ENCODE measurements at regions not wholly inside any gene's neighbourhood (a gene's known extent, or its start where the extent isn't known, plus 50 kb on each side); places are given as distances from the start of the nearest gene placed in this dataset.
"Not testable (repeated sequence)": the region's sequence is repeated elsewhere in the genome, so short reads cannot be mapped to it uniquely, and the experiment has no call there.

DNA sequence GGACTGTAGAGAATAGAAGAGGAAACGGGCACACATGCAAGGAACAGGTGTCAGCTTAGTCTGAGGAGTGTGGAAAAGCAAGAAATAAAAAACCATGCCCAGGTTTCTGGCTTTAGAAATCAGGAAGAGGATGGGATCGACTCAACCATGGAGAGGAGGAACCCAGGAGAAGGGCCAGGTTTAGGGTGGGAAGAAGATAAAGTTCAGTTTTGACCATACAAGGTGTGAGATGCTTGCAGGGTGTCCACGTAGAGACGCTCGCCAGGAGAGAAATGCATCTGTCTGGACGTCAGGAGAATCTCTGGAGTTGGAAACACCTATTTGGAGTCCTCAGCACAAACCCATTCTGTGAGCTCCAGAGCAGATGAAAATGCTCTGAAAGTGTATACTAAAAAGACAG lies 275.1 kb downstream of the CYRIA start:
- DNase-seq = no peak

DNA sequence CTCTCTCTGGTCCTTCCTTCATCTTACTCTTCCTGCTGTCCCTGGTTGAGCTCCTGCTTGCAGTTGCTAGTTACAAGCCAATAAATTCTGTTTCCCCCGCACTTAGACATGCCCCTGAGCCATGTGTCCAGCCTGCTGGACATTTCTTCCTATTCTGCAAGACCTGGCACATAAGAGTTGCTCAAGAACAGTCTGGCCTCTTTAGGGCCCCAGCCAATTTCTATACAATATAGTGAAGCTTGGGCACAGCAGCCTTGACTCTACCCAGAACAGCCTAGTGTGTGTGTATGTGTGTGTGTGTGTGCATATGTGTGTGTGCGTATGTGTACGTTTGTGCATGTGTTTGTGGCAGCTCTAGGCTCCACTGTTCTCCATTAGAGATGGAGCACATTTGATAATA lies 276.0 kb downstream of the CYRIA start:
- DNase-seq = no peak

DNA sequence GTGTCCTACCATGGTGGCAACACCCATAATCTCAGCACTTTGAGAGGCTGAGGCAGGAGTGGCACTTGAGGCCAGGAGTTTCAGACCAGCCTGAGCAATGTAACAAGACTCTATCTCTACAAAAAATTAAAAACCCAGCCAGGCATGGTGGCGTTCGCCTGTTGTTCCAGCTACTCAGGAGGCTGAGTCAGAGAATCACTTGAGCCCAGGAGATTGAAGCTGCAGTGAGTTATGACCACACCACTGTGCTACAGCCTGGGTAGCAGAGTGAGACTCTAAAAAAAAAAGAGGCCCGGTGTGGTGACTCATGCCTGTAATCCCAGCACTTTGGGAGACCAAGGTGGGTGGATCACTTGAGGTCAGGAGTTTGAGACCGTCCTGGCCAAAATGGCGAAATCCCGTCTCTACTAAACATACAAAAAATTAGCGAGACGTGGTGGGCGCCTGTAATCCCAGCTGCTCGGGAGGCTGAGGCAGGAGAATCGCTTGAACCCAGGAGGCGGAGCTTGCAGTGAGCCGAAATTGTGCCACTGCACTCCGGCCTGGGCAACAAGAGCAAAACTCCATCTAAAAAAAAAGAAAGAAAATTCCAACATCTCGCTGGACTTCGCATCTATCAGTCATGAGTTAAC lies 277.3 kb downstream of the CYRIA start:
- DNase-seq = not testable (repeated sequence)

DNA sequence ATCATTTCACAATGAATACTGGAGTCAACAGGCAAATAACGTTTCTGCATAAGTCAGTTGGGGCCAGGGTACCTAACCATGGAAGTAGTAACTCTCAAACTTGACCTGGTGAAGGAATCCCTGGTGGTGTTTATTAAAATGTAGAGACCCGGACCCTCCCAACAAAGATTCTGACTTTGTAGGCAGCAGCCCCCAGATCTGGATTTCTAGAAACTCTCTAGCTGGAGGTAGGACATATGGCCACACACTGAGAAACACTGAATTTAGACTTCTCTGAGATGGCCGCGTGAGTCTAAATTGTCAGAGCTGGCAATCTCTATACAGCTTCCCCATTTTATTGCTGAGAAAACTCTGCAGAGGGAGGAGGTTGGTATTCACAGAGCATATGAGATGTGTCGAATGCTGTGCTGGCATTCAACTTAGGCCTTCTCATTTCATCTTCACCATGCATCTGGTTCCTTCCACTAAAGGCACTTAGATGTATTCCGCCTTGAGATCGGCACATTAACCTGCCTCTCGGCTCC lies 278.1 kb downstream of the CYRIA start:
- DNase-seq = no peak

DNA sequence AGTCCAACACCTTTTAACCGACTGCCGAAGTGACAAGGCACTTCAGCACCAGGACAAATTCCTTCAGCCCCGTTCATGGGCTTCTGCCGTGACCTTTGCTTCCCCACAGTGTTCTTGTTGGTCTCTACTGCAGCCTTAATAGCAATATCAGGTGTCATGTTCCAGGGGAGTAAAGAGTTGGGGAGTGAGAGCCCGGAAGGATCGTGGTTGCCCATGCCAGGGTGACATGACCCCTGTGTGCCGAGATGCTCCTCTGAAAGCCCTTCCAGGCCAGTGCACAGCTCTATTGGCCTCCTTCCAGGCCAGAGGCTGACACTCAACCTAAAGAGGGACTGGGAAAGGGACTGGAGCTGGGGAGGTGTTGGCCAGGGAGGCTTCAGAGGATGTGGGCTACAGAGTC lies 279.2 kb downstream of the CYRIA start:
- no peak for DNase-seq

DNA sequence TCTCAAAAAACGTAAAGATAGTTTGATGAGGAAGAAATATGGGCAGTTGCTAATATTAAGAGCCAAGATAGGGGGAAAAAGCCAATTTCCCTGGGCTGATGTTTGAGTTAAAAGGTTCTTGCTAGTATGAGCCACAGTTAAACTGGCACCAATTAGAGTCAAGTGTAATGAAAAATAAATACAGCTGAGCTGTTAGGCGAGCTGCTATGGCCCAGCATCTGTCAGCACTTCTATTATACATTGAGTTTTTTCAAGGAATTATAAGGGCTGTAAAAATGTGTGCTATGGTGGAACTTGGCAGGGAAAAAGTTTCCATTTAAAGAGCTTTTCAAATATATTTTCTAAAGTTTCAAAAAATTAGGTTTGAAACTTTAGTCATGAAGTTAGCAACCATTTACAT lies 279.6 kb downstream of the CYRIA start:
- no peak for DNase-seq

DNA sequence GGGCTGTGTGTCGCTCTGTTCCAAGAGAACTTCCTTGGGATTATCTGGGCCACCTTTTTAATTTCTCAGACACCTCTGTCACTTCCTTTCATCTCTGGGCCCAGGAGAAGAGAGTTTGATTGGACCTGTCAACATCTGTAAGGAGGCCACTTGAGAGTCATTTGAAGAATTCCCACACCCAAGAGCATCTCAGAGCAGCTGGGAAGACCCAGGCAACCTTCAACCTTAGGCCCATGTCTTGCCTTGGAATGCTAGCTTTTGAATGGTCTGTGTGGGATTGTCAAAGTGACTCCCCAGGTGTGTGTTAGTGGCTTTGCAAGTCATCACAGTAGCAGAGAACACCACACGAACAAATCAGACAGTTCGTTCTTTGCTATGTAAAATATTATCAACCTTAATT lies 280.3 kb downstream of the CYRIA start:
- no peak for DNase-seq

DNA sequence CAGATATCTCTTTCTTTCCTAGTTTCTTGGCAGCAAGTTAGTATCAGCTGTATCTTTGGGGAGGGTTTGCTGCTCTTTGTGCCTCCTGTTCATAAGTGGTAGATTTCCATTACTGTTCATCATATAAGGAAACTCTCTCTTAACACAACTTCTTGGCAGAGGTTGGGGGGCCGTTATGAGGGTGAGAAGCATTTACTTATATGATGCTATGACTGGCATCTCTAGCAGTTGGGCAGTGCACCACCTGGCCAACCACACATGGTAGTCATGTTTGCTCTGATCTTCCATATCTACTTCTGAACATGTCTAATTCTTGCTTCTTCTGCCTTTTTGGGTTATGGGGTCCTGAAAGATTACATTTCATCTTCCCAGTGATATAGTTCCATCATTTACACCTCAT lies 282.2 kb downstream of the CYRIA start:
- no peak for DNase-seq

DNA sequence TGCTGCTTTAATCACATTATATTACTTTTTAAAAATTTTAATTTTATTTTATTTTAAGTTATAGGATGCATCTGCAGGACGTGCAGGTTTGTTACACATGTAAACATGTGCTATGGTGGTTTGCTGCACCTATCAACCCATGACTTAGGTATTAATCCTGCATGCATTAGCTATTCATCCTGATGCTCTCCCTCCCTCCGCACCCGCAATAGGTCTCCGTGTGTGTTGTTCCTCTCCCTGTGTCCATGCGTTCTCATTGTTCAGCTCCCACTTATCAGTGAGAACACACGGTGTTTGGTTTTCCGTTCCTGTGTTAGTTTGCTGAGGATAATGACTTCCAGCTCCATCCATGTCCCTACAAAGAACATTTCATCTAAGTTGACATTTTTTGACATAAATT lies 283.2 kb downstream of the CYRIA start:
- DNase-seq = no peak

DNA sequence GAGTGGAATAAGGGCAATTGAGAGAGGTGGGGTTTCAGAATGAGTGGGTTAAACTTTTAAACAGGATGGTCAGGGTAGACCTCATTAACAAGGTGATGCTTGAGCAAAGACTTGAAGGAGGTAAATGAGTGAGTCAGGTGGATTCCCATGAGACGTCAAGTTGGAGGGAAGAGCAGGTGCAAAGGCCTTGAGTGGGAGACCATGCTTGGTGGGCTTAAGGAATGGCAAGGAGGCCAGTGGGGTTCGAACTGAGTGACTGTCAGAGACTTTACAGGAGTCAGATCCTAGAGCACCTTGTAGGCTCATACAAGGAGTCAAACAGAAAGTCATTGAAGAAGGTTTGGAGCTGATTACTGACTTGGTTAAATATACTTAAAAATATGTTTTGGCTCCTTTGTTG lies 284.1 kb downstream of the CYRIA start:
- no peak for DNase-seq

DNA sequence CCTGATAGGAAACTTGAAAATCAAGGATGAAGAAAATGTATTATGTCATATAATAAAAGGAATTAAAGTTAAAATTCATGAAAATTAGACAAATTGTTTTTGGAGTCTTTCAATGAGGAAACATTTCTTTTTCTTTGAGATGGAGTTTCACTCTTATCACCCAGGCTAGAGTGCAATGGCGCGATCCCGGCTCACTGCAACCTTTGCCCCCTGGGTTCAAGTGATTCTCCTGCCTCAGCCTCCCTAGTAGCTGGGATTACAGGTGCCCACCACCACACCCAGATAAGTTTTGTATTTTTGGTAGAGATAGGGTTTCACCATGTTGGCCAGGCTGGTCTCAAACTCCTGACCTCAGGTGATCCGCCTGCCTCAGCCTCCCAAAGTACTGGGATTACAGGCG lies 285.7 kb downstream of the CYRIA start:
- DNase-seq = not testable (repeated sequence)

DNA sequence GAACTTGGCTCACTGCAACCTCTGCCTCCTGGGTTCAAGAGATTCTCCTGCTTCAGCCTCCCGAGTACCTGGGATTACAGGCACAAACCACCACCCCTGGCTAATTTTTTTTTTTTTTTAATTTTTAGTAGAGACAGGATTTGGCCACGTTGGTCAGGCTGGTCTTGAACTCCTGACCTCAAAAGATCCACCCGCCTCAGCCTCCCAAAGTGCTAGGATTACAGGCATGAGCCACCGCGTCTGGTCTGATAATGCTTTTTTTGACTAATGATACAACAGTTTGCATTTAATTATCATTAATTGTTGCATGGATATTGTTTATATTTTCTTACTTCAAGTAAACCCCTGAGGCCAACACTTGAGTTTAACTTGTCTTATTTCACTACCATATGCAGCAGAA lies 286.6 kb downstream of the CYRIA start:
- DNase-seq = not testable (repeated sequence)

DNA sequence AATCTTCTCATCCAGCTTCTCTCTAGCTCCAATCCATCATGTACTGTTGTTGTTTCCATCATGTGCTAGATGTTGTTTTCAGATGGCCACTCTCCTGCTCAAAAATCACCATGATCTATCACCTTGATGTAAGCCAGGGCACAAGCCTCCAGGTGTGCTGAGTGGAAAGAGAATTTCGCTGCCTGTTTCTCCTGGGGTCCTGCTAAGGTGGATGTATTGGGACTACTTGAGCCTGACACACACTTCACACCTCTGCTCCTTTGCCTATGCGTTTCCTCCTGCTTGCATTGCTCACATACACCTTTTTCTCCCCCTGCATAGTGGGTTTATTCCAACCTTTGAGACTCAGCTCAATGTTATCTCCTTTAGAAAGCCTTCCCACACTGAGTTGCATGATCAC lies 287.6 kb downstream of the CYRIA start:
- DNase-seq = no peak

DNA sequence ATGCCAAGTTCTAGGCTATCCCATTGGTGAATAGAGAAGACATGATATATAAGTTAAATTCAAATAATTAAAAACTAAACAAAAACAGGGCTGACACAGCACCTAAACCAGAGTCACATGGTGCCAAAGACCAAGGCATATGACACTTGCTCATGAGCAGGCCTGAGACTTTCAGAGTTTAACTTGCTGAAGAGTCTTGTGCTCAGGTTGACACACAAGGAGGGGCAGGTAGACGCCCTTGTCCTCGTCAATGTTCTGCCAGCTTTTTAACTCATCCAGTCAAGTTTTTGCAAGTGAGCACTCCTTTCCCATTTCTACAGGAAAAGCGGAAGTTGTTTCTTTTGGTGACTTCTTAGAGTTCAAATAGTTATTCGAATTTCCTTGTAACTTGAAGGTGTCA lies 289.7 kb downstream of the CYRIA start:
- no peak for DNase-seq

DNA sequence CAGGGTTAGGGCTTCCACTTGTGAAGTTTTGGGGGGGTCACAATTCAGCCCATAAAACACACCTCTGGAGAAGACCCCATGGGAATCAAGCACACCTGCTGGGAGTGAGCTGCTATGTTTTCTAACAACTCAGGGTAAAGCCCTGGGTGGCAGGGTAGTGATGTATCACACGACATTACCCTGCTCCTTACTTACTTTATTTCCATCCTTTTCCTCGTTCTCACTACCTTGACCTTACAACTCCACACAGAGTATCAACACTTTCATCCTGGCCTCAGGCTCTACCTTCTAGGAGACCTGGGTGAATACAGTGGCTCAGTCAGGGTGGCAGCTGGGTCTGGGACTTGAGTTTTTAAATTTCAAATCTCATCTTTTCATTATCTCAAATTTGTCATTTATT lies 290.3 kb downstream of the CYRIA start:
- no peak for DNase-seq

DNA sequence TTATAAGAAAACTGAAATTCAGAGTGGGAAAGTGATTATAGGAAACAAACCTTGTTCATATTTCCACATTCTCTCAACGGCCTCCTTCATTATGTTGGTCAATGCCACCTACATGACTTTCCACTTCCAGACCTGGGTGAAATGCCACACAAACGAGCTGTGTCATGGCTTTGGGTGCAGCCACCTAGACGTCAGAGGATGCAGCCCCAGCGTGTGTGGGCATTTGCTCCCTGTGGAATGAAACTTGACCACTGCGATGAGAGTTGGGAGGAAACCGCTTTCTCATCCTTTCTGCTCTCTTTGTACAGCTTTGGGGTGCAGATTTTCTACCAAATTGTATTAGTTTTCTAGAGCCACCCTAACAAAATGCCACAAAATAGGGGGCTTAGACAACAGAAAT lies 291.0 kb downstream of the CYRIA start:
- DNase-seq = no peak

DNA sequence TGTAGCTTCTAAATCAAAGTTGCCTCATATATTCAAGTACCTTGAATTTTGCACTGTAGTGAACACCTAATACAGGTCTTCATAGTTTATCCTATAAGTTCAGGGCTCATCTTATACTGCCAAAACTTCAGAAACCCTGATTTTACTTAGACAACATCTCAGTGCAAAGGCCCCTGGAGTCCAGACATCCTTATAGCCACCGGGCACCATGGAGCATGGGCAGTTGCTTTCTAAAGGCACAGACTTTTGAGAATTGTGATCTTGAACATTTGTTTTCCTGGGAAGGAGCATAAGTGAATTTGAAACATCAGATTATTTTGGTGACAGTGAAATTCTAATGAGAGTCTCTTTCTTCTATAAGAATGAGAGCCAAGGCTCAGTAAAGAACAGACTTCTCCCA lies 292.3 kb downstream of the CYRIA start:
- no peak for DNase-seq

DNA sequence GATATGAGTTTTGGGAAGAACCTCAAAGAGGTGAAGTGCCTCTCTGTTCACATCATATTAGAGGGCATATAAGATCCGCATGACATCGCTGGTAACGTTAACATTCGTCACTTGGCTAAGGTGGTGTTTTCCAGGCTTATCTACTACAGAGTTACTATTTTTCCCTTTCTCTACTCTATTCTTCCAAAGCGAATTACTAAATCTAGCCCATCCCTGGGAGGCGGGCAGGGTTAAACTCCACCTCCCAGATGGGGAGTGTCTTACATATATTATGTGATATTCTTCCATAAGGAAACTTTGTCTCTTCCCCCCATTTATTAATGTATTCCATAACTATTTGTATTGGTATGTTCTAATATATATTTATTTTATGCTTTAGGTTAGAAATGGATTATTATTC lies 293.9 kb downstream of the CYRIA start:
- no peak for DNase-seq

DNA sequence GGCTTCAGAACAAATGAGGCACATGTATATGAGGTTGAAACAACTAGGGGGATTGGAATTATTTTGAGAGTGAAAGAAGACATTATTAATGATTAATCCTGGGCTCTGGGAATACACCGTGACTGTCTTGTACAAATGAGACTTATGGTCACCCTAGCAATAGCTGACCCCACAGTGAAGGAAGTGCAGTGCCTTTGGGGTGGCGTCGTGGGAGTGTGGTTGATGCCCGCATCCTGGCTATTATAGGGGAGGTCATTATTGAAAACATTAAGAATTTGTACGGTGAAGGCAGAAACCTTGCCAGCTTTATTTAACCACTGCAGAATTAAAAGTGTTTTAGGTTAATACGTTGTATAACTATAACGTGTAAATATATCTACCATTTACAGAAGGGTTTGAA lies 296.7 kb downstream of the CYRIA start:
- DNase-seq = no peak

DNA sequence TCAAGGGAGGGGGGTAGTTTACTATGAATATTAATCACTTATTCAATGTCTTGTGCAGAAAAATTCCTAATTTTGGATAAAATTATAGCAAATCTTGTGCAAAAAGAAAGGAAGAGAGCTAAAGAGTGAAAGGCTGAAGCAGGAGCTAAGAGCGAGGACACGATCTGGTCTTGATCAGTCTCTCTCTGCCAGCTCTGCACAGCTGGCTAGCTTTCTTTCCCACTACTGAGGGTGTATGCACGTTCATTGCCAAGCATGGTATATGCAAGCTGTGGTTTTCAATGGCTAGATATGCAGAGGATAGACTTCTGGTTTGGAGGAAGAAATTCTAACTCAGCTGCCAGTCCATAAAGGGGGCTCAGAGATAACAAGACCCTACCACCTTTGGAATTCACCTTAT lies 297.3 kb downstream of the CYRIA start:
- no peak for DNase-seq

DNA sequence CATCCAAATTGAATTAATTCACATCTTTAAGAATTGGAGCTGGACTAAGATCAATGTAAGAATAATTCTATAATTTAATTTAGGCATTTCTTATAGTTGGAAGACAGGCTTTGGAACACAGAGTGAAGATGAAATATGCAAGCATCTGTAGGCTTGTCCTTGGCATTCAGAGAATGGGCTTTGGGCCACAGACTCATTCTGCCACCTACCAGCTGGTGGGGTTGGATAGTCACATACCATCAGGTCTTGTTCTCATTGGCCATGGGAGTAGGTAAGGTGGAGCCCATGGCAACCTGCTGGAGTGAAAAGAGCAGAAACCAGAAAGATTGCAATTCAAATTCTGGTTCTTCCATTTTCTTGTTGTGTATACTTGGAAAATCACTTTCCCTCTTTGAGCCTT lies 300.3 kb downstream of the CYRIA start:
- DNase-seq = no peak

DNA sequence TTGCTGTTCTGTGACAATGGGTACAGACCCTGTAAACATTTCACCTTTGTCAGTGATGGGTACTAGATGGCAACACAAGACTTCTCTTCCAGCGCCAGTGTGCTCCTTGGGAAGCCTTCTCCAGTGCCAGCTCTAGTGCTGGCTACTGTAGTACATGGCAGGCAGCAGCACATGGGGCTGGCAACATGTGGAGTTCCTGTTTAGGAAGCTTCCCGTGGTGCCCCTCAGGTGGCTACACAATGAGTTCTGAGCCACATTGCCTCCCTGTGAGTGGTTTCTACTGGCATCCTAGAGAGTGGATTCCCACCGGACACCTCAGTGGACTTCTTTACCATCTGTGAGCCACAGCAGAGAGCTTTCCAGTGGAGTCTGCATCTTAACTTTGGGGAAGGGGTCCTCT lies 302.1 kb downstream of the CYRIA start:
- no peak for DNase-seq

DNA sequence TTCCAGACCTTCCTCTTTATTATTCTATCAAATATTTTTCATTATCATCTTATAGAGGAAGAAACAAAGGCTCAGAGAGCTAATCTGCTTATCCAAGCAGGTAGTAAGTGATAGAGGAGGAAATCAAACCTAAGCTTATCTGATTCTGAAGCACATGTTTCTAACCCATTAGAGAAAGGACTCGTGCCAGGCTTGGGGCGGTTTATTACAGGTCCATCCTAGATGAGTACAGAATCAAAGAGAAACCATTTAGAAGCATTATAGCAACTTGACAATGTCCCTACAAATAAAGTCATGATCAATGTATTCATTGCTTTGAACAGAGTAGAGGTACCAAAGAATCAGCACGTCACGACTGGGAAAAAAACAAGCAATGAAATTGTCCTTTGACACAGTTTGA lies 303.0 kb downstream of the CYRIA start:
- no peak for DNase-seq

DNA sequence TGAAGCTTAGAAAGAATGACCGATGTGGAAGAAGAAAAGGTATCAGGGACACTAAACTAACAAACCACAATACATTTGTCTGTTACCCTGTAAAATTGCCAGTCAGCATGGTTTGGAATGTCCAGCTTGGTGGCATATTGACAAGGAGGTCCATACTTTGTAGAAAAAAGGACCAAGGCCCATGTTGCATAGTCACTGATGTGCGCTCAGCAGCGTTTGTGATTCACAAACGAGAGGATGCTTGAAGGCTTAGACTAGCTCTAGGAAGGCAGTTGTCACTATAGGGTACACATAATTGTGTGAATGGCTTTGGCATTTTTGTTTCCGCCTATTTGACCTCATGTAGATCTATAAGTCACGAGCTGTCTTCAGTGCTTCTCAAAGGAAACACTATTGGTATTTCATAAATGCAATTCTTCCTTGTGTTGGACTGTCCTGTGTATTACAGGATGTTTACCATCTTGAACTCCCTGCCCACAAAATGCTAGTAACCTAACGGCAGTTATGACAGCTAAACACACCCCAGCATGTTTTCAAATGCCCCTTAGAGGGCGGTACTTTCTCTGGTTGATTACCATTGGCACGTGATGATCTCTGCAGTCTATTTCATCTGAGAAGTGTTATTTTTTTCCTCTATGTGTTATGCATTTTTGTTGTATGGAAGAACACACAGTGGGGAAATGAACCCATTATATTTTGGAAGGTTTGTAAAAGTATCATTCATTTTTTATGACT lies 304.2 kb downstream of the CYRIA start:
- DNase-seq = no peak

DNA sequence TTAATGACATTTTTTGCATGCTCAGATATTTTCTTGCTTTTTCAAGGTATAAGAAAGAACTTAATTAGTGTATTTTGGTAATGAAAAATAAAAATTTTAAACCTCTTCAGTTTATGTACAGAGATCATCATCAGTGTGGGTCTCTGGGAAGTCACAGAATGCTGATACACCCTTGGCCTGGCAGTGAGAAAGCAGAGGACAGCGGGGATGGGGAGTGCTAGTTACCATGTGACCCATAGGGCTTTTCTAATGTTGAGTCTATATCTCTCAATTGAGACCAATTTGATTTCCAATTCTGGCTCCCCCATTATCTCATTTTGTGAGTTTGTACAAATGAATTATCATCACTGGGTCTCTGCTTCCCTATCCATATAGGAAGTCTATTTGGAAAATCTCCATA lies 305.7 kb downstream of the CYRIA start:
- no peak for DNase-seq
